Loucy (cell line): ENCODE measurements at regions not wholly inside any gene's neighbourhood (a gene's known extent, or its start where the extent isn't known, plus 50 kb on each side); places are given as distances from the start of the nearest gene placed in this dataset.

Experiments used
- EZH2phosphoT487 ChIP-seq: fragments of 200-600 bp; IDR thresholded peaks from 2 replicates; pipeline ENCODE4 v1.6.1; 2018; ENCODE audit warnings: antibody characterized with exemption, mild to moderate bottlenecking, moderate library complexity, borderline replicate concordance
- TF ChIP-seq, protein P1 (sequence below): fragments of 200-600 bp; sonication (generic); conservative IDR thresholded peaks from 2 replicates; pipeline ENCODE4 v1.5.1; 2014; ENCODE audit warnings: mild to moderate bottlenecking, antibody characterized with exemption, low read length

GRCh38 chr4:188289531-188290125 lies 150.4 kb downstream of the TRIML1 start:
- TF ChIP-seq, protein P1, sequence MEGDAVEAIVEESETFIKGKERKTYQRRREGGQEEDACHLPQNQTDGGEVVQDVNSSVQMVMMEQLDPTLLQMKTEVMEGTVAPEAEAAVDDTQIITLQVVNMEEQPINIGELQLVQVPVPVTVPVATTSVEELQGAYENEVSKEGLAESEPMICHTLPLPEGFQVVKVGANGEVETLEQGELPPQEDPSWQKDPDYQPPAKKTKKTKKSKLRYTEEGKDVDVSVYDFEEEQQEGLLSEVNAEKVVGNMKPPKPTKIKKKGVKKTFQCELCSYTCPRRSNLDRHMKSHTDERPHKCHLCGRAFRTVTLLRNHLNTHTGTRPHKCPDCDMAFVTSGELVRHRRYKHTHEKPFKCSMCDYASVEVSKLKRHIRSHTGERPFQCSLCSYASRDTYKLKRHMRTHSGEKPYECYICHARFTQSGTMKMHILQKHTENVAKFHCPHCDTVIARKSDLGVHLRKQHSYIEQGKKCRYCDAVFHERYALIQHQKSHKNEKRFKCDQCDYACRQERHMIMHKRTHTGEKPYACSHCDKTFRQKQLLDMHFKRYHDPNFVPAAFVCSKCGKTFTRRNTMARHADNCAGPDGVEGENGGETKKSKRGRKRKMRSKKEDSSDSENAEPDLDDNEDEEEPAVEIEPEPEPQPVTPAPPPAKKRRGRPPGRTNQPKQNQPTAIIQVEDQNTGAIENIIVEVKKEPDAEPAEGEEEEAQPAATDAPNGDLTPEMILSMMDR, result no peak
- TF ChIP-seq EZH2phosphoT487, result no peak
